WTC11 (cell line): ENCODE measurements at regions not wholly inside any gene's neighbourhood (a gene's known extent, or its start where the extent isn't known, plus 50 kb on each side); places are given as distances from the start of the nearest gene placed in this dataset.

Source experiments
- ATAC-seq: fragments of 200-7000 bp; cut with Tn5 transposase; 2 replicates; pipeline ENCODE4 v1.10.0; 2021; ENCODE audit warnings: mild to moderate bottlenecking, moderate library complexity
- CTCF ChIA-PET: fragments of 300-600 bp; sonication (Branson Sonifier 250); formaldehyde crosslinking; loops from one replicate; lab custom pipeline; 2021; ENCODE audit warnings: antibody characterized with exemption; lab: Charles Lee
- POLR2A ChIA-PET: fragments of 350-600 bp; sonication (Branson Sonifier 250); formaldehyde crosslinking; loops from one replicate; lab custom pipeline; 2021; ENCODE audit warnings: antibody characterized with exemption; lab: Charles Lee
- DNase-seq: peaks from one replicate; pipeline ENCODE4 v3.0.0; 2021; ENCODE audit warnings: low spot score
- H3K27ac Mint-ChIP-seq: 2 replicates; pipeline ENCODE4 v1.8.0; 2021; ENCODE audit warnings: mixed read lengths
- H3K27me3 Mint-ChIP-seq: 2 replicates; pipeline ENCODE4 v1.8.0; 2021; ENCODE audit warnings: low read depth, mild to moderate bottlenecking, moderate library complexity, mixed read lengths
- H3K36me3 Mint-ChIP-seq: 2 replicates; pipeline ENCODE4 v1.8.0; 2021; ENCODE audit warnings: mixed read lengths
- H3K4me1 Mint-ChIP-seq: 2 replicates; pipeline ENCODE4 v1.8.0; 2022; ENCODE audit warnings: mixed read lengths
- H3K4me3 Mint-ChIP-seq: 2 replicates; pipeline ENCODE4 v1.8.0; 2021; ENCODE audit warnings: mild to moderate bottlenecking, moderate library complexity, mixed read lengths
- H3K9me3 Mint-ChIP-seq: 2 replicates; pipeline ENCODE4 v1.8.0; 2021; ENCODE audit warnings: mixed read lengths
- AR ChIP-seq: fragments of 250-450 bp; sonication (Bioruptor Pico); IDR thresholded peaks from 2 replicates; pipeline ENCODE4 v1.9.0; 2021; ENCODE audit warnings: mild to moderate bottlenecking
- ATF1 ChIP-seq: sonication (generic); formaldehyde crosslinking; IDR thresholded peaks from 2 replicates; pipeline ENCODE4 v1.8.1; 2023; ENCODE audit warnings: mild to moderate bottlenecking, moderate library complexity, missing genetic modification reagents
- ATF2 ChIP-seq: sonication (generic); formaldehyde crosslinking; IDR thresholded peaks from 2 replicates; pipeline ENCODE4 v1.8.1; 2022; ENCODE audit warnings: low read depth, missing genetic modification reagents, borderline replicate concordance
- CREB1 ChIP-seq: sonication (generic); formaldehyde crosslinking; IDR thresholded peaks from 2 replicates; pipeline ENCODE4 v1.8.0; 2023; ENCODE audit warnings: mild to moderate bottlenecking, missing genetic modification reagents
- E2F1 ChIP-seq: sonication (generic); formaldehyde crosslinking; IDR thresholded peaks from 2 replicates; pipeline ENCODE4 v1.8.0; 2022; ENCODE audit warnings: mild to moderate bottlenecking, missing genetic modification reagents
- NR1H2 ChIP-seq: sonication (generic); formaldehyde crosslinking; IDR thresholded peaks from 2 replicates; pipeline ENCODE4 v1.9.0; 2021; ENCODE audit warnings: mild to moderate bottlenecking, moderate library complexity, missing genetic modification reagents
- PRDM15 ChIP-seq: sonication (generic); formaldehyde crosslinking; IDR thresholded peaks from 2 replicates; pipeline ENCODE4 v1.8.0; 2022; ENCODE audit warnings: missing genetic modification reagents
- RORB ChIP-seq: fragments of 250-450 bp; sonication (Bioruptor Pico); IDR thresholded peaks from 2 replicates; pipeline ENCODE4 v1.9.0; 2021; ENCODE audit warnings: mild to moderate bottlenecking
- SP1 ChIP-seq: sonication (generic); formaldehyde crosslinking; conservative IDR thresholded peaks from 2 replicates; pipeline ENCODE4 v1.8.1; 2022; ENCODE audit warnings: missing genetic modification reagents
- STAT6 ChIP-seq: sonication (generic); formaldehyde crosslinking; conservative IDR thresholded peaks from 2 replicates; pipeline ENCODE4 v1.8.1; 2023; ENCODE audit warnings: mild to moderate bottlenecking, low read depth, missing genetic modification reagents, moderate library complexity
- TCF7 ChIP-seq: sonication (generic); formaldehyde crosslinking; IDR thresholded peaks from 2 replicates; pipeline ENCODE4 v1.8.0; 2022; ENCODE audit warnings: mild to moderate bottlenecking, low read depth, missing genetic modification reagents, moderate library complexity
- USF1 ChIP-seq: sonication (generic); formaldehyde crosslinking; IDR thresholded peaks from 2 replicates; pipeline ENCODE4 v1.8.0; 2022; ENCODE audit warnings: mild to moderate bottlenecking, missing genetic modification reagents
- ZNF416 ChIP-seq: fragments of 250-450 bp; sonication (Bioruptor Pico); IDR thresholded peaks from 2 replicates; pipeline ENCODE4 v1.9.0; 2021; ENCODE audit warnings: mild to moderate bottlenecking, inconsistent platforms
- ZNF423 ChIP-seq: fragments of 250-450 bp; sonication (Bioruptor Pico); IDR thresholded peaks from 2 replicates; pipeline ENCODE4 v2.1.2; 2022; ENCODE audit warnings: mild to moderate bottlenecking, moderate library complexity
- ZSCAN18 ChIP-seq: fragments of 250-450 bp; sonication (Bioruptor Pico); IDR thresholded peaks from 2 replicates; pipeline ENCODE4 v2.1.2; 2022; ENCODE audit warnings: mild to moderate bottlenecking, moderate library complexity

GRCh38 chr14:65258391-65258790 lies 154.1 kb upstream of the FUT8 start:
- H3K4me3 Mint-ChIP-seq: no peak overlapping the region

More at GRCh38 chr14:65258391-65258790, 154.1 kb upstream of the FUT8 start:
- POLR2A ChIA-PET: interaction anchor here (1.2 kb wide), 1 partner anchor 153 kb away, joined by 4 read pairs; no protein-coding TSS in a partner anchor
- H3K36me3 Mint-ChIP-seq: peaks cover 3% of the 10 kb centered on the region
- DNase-seq: no peak
- TF ChIP-seq TCF7 (CRISPR knock-in tag) (no peak), STAT6 (CRISPR knock-in tag) (no peak), USF1 (CRISPR knock-in tag) (no peak), ZSCAN18 (CRISPR knock-in tag) (no peak), ZNF416 (CRISPR knock-in tag) (no peak), SP1 (CRISPR knock-in tag) (no peak), ZNF423 (CRISPR knock-in tag) (no peak), PRDM15 (CRISPR knock-in tag) (no peak), CREB1 (CRISPR knock-in tag) (no peak), RORB (CRISPR knock-in tag) (no peak), NR1H2 (CRISPR knock-in tag) (no peak), AR (no peak), ATF1 (CRISPR knock-in tag) (no peak), E2F1 (no peak), ATF2 (CRISPR knock-in tag) (no peak)
- TF ChIP-seq, all 79 proteins: peak for 0
- Mint-ChIP-seq H3K27me3 (no peaks in the 10 kb centered on the region), H3K27ac (no peak overlapping the region), H3K4me1 (peaks cover 26% of the 10 kb centered on the region), H3K9me3 (peaks cover 4% of the 10 kb centered on the region)
- CTCF ChIA-PET: no interaction called here
- ATAC-seq: no peak
